HCEC 1CT (cell line): ENCODE measurements at regions not wholly inside any gene's neighbourhood (a gene's known extent, or its start where the extent isn't known, plus 50 kb on each side); places are given as distances from the start of the nearest gene placed in this dataset.

Experiments used
- DNase-seq: peaks from one replicate; pipeline ENCODE4 v3.0.0-alpha.2; 2017

GRCh38 chr1:76764638-76765454 lies 102.4 kb upstream of the ST6GALNAC5 start:
- DNase-seq = no peak

GRCh38 chr1:76766381-76766780 lies 100.9 kb upstream of the ST6GALNAC5 start:
- no peak for DNase-seq

DNA sequence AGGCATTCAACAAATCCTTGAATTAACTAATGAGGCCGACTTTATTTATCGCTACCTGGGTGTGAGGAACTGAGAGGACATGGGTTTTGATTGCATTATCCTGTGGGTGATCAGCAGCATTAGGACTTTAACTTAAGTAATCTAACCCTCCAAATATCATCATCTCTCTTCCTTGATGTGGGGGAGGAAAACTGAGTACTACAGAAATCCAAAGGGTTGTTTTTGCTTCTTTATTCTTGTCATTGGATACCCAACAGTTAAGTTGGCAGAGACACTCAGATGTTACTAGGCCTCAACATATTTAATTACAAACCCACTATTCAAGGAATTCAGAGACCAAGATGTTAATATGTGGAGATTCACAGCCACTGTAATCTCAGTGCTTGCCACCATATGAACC lies 97.4 kb upstream of the ST6GALNAC5 start:
- no peak for DNase-seq

GRCh38 chr1:76770979-76771378 lies 96.3 kb upstream of the ST6GALNAC5 start:
- no peak for DNase-seq

DNA sequence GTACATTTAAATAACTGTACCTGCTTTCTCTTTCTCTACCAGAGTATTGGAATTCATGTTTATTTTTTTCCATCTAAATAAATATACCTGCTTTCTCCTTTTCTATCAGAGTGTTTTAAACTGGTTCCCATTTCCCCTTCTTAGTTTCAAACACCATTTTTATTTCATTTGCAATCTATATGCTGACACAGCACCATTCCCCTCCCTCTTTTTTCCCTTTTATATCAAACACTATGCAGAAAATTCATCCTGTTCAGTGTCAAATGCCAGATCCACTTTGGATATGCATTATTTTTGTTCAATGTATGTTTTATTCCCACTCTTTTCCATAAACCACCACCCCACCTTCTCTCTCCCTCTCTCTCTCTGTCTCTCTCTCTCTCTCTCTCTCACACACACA lies 85.8 kb upstream of the ST6GALNAC5 start:
- no peak for DNase-seq

DNA sequence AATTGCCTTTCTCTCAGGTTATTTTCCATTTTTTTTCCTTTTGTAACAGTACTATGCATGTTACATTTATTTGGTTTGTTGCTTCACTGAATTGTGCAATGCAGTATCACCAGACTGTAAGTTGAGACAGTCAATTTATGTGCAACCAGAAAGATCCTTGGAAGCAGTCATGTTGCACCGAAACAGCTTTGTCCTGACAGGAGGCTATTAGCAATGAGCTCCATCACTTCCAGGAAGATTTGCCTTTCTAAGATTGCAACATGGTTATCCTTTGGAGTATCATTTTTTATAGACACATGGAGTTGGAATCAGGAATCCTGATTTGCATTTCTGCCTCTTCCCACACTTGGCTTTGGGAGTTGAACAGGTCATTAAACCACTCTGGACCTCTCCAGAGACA lies 84.5 kb upstream of the ST6GALNAC5 start:
- peak; percentile 55 for DNase-seq

DNA sequence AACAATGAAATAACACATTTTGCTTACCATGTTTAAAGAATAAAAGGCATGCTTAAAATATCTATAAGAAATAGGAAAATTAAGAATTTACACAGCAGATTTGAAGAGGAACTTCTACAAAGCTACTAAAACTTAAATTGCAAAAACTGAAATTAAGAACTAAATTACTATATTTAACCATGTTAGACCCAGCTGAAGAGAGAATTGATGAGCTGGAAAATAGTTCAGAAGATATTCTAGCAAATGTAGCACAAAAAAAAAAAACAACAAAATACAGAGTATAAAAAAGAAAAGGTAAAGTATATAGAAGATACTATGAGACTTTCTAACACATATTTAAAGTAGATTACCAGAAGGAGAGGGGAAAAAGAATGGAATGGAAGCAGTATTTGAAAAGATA lies 82.8 kb upstream of the ST6GALNAC5 start:
- no peak for DNase-seq

- DNase-seq = peak; percentile 21
Measured at GRCh38 chr1:76786222-76786621, 81.1 kb upstream of the ST6GALNAC5 start.

DNA sequence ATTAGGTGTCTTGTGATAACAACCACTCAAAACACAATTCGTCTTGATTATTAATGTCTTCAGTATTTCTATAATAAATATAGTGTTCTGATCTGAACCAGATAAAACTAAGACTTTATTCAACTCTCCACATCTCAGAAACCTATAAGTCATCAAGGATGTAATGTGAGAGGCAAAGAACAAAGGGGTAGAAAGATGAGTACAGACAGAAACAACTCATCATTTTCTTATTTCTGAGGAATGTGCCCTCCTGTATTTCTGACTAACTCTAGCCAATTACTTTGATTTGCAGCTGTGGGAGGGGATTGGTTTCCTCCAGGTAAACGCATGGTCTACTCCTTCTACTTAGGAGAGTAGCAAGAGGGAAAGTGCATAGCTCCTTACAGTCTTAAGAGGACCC lies 73.7 kb upstream of the ST6GALNAC5 start:
- DNase-seq = no peak

DNA sequence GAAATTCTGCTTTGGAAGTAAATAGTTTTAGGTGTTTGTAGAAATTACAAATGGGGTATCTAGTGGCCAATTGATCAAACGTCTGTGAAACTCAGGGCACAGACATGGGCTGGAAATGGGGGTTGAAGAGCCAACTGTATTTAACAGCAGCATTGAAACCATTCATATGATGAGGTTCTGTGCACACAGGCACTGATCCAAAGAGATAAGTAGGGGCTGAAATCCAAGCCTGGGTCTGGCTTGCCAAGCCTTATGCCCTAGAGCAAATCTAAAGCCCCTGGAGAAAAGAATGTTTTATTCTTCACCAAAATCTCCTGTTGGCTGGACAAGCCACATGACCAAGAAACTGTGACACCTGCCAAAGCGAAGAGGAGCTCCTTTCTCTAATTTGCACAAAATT lies 67.6 kb upstream of the ST6GALNAC5 start:
- DNase-seq = no peak

DNA sequence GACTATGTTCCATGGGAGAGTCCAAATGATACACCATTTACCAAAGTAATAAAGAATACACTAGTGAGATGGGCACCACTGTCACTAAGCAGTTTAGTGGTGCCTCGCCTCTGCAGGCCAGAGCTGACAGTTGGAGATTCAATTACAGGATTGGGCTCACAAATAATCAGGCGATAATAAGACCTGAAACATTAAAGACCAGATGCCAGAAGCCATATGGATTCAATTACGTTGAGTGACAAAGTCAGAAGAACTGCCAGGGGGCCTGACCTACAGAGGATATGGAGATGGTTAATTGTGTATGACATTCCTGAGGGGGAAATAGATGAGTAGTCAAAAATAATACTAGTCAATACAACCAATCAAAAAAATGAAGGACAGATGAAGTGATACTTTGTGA lies 65.2 kb upstream of the ST6GALNAC5 start:
- DNase-seq = no peak

DNA sequence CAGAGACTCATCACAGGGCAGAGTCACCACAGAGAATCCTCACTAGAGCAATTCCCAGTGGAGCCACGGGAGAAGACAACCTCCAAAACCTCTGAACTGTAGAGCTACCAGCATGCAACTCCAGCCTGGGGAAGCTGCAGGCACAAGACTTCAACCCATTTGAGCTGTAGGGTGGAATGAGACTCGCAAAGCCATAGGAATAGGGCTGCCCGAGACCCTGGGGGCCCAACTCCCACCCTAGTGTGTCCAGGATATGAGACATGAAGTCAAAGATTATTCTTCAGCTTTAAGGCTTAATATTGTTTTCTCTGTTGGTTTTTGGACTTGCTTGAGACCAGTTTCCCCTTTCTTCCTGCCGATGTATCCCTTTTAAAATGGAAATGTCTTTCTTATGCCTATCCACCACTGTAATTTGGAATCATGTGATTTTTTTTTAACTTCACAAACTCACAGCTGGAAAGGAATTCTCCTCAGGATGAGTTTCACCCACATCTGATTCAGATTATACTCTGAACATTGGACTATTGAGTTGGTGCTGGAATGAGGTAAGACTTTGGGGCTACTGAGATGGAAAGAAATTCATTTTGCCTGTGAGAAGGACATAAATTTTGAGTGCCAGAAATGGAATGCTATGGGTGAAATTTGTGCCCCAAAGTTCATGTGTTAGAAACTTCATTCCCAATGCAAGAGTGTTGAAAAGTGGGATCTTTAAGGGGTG lies 59.6 kb upstream of the ST6GALNAC5 start:
- no peak for DNase-seq
